Urothelium cell line (cell line): ENCODE measurements at regions not wholly inside any gene's neighbourhood (a gene's known extent, or its start where the extent isn't known, plus 50 kb on each side); places are given as distances from the start of the nearest gene placed in this dataset.
"Not testable (repeated sequence)": the region's sequence is repeated elsewhere in the genome, so short reads cannot be mapped to it uniquely, and the experiment has no call there.

Source experiments
- DNase-seq: peaks from one replicate; pipeline ENCODE4 v3.0.0; 2011; ENCODE audit warnings: low spot score, mixed read lengths
- FAIRE-seq: peaks from 2 replicates; lab custom pipeline; 2011; peaks lifted over from hg19 to GRCh38; lab: Jason Lieb, UNC

DNA sequence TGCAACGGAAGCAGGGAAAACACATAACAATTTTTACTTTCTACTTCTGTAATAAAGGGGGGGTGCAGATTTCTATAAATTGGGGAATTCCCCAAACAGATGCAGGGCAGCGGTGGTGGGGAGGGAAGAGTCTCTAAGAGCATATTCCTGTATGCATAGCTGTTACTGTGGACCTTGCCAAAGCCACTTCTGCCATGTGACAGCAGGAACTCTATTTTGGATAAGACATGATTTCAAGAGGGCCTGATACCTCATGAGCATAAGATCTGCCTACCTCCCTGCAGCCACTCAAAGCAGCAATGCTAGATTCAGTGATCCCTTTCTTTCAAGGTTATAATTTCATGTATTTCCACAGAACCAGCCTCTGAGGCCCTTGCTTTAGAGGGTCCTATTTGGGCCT, 86.2 kb upstream of the CNKSR3 start:
- FAIRE-seq: no peak
- DNase-seq: no peak

DNA sequence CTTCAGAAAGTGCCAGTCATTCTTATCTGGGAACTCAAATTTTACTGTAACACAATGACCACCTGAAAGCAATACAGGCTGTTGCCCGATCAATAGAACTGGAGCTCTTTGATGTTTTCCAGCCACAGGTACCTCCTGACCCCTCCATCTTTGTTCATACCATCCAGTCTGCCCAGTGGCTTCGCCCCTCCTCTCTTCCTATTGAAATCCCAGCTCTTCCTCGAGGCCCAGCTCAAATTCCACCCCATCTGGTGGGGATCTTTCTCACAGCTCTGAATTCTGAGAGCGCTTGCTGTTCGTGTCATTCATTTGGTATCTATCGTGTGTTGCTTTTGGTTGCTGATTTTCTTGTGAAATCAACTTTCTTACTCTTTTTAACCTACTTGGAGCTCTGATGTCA, 87.9 kb upstream of the CNKSR3 start:
- FAIRE-seq: no peak
- DNase-seq: no peak

DNA sequence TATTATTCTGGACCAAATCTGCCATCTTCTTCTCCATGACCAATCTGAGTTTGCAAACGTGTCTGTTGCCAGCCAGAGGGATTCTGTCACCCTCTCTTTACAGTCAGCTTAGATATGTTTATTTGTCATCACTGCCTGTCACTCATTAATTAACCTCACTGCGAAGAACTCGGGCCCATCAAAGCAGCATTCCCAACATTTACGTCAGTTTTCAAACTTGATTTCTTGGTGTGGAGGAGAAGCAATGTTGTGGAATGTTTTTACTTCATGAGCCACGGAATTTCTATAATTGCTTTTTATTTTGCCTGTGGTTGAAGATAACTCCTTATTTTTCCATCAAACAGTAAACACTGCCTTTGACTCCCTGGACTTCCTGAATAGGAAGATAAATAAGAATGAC, 91.8 kb upstream of the CNKSR3 start:
- DNase-seq: no peak
- FAIRE-seq: no peak

DNA sequence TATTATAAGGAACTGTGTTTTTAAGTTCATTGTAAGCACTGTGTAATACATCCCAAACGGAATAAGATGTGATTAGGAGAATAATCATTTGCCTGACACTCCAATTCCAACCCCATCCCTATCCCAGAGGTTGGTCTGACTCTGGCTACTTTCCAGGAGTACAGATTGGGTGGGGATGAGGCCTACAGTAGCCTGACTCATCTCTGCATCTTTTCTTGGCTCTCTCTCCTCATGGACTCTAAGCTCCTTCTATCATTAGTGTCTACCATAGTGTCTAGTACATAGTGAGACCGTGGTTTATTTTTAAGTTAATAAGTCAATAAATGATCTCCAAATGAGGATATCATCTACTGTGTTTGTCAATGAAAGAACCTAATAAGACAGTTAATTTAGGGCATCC, 92.2 kb upstream of the CNKSR3 start:
- FAIRE-seq: no peak
- no peak for DNase-seq

DNA sequence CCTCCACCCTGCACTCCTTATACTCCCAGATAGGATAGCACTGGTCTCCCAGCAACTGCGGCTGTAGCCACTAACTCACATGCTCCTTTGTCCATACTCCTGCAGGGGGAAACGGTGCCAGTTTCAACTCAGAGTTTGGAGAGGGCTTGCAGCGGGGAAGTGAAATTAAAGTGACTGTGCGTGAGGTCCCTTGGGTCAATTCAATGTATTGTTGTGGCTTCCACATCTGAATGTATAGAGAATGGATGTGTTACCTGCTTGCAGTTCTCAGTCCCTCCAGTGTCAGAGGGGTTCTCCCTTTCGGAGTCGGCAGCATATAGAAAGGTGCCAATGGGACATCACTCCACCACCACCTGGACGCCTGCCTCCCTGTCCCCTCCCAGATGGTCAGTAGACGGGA, 93.6 kb upstream of the CNKSR3 start:
- no peak for FAIRE-seq
- DNase-seq: no peak

DNA sequence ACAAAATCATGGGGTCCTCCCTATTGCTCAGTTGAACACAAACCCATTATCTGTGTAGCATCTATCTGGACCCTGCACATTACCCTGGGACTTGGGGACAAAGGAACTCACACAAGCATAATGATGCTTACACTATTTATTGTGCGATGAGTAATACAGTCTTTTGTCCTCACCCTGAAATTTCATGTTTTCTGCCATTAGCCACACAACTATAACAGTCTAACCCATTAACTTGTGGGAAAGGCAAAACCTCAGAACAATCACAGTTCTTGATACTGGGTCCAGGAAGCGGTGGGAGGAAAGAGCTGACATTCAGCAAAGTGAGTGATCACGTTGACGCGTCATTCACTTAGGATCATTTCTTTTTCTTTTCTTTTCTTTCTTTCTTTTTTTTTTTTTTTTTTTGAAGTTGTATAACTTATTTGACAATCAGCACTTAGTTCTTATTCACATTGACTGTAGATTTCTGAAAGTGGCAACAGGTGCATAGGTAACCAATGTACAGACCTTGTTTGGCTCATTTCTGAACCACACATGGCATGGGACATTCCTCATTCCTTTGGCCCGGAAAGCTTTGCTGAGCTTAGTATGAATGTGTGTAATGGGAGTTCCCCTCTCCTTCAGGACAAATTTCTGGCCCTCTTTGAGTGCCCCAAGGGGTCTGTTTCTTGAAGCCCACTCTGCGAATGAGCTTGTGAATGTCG, 94.8 kb upstream of the CNKSR3 start:
- FAIRE-seq (no peak), DNase-seq (no peak)

DNA sequence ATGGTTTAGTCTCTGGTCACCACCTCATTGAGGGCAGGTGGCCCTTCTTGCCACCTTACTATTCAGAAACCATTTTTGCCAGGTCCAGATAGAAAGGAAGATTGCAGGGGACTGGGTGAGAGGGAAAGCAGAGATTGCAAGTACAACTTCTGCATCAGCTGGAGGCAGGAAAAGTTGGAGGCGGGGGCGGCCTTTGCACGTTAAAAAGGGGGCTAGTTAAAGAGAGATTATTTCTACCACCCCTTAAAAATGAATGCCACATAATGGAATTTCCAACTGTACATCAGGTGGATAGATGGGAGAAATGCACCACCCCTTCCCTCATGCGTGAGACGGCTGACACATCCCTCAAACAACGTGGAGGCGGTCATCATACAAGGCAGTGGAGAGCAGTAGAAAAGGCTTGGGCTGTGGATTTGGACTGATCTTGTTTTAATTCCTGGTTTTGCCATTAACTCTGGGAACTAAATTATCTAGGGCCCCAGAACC, 95.4 kb upstream of the CNKSR3 start:
- no peak for FAIRE-seq
- no peak for DNase-seq

DNA sequence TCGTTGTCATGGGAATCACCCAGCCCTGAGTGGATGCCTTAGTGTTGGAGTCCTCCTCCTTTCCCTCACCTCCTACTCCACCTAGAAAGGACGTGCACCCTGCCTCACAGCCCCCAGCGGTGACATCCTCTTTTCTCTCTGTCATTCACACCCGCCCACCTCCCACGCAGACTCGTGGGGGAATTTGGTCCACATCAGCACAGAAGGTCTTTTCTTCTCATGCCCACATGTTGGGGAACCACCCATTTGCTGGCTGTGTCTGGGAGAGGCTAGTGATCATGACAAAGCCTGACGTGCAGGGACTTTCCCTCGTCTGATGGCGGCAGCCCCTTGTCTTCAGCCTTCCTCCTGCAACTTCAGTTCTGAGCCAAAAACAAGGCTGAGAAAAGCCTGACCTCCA, 96.0 kb upstream of the CNKSR3 start:
- no peak for DNase-seq
- no peak for FAIRE-seq

DNA sequence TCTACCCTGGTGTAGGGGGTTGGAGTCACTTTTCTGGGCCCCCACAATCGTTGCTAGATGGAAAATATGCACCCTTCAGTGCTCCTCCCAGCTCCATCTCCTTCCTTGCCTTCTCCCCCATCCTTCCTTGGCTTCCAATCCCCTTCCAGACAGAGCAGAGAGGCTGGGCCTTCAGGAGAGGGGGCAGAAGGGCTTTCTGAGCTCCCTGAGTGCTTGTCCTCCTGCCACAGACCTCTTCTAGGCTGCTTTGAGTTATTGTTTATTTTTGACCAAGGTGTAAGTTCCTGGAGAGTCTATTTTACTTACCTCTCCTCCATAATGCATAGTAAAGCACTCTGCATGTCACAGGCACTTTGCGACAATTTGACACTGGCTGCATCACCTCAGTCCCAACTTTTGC, 96.4 kb upstream of the CNKSR3 start:
- DNase-seq: no peak
- no peak for FAIRE-seq

DNA sequence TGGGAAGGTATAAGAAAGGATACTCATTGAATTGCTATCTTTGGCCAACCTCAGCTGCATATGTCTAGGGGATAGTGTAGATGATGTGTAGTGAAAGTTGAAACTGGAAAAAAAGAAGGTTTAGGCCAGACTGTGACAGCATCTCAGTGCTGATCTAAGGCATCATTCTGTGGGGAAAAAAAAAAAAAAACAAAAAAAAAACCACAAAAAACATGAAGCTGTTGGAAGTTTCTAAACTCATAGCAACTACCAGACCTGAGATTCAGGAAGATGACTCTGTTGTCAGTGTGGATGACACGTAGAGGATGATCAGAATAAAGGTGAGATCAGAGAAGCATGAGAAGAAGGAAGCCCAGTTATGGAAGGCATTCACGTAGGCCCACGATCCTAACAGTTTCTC, 100.8 kb upstream of the CNKSR3 start:
- FAIRE-seq: no peak

DNA sequence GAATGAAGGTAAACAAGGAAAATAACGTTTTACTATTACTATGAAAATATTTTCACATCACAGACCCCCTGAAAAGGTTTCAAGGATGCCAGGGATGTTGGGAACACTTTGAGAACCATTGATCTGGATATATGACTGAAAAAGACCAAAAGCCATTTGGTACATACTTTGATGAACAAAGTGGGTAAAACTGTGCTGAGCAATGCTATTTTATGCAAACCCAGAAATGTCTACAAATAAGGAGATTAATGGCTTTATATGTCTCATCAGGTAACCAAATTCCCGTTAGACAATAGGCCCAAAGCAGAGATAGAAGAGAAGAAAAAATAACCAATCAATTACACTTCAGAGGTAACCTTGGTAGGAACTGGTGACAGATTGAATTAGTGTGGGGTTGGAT, 101.4 kb upstream of the CNKSR3 start:
- DNase-seq: no peak
- no peak for FAIRE-seq

More for the DNA sequence above, 100.8 kb upstream of the CNKSR3 start:
- DNase-seq: no peak

DNA sequence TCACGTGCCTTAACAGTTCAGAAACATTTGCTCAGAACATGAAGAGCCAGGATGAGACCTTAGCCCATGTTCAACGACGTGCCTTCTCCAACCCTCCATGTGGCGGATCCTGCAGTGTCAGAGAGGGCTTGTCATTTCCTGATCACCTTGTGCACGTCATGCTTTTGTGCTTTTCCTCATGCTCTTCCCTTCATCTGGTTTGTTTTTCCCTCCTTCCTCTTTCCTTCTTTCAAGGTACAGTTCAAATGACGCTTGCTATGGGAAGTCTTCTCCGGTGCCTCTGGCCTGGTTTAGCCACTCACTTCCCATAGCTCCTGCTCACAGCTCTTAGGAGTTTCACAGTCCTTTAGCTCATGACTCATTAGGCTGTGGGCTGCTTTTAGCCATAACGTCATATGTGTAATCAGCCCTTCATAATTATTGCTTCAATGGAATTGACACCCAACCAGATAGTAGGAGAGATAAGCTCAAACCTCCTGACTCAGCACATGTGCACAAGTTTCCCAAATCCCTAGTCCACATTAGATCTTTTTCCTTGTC, 102.7 kb upstream of the CNKSR3 start:
- DNase-seq (peak; percentile 41), FAIRE-seq (no peak)

DNA sequence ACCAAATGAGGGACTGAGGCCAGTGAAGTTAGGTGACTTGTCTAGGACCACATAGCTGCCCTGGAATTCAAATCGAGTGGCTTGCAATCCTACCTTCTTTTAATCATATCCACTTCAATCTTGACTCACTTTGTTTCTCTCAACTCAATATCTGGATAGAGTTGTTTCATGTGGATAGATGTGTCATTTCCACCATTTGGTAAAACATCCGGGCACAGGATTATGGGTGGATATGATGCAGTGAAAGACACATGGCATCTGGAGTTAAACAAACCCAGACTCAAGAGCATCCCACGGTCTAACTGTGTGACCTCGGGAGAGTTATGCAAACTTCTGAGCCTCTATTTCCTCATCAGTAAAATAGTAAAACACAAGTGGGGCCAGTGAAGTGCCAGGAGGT, 103.6 kb upstream of the CNKSR3 start:
- FAIRE-seq: no peak
- DNase-seq: no peak

DNA sequence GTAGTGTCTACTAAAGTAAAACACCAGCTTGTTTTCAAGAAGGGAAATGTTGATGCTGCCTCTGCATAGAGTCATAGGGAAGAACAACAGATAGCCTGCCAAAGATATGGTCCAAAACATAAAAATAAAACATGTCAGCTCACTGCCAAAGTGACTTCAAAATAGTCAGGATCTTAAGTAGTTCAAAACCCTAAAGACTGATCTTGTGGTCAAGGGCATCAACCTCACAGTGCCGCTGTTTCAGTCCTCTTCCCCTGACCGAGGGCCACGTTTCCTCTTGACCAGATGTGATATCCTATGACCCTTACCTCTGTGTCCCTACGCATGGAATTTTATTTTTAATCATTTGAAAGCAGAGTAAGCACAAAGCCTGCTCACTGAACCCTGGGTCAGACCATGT, 104.2 kb upstream of the CNKSR3 start:
- DNase-seq (no peak), FAIRE-seq (no peak)

DNA sequence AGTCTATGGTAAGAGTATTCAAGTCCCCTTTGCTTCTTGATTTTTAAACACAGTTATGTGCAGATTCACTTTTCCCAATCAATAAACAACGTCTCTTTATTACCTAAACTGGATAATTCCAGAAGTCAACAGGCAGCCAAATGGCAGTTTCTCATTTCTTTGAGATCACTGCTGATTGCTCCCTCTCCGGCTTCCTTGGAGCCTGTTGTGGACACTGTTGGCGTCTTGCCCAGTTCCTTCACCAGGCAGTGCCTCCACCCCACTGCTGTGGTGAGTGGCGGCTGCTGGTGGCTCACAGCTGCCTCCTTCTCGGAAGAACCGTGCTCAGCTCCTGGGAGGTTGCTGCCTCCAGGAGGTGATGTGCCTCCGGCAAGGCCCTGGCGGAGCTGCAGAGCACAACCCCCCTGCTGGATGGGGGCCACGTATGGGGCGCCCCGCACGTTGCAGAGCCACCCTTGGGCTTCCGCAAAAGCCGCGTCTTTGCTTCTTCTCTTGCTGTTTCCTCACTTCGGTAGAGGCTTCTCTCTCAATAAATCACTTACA, 105.1 kb upstream of the CNKSR3 start:
- DNase-seq: peak; percentile 89

DNA sequence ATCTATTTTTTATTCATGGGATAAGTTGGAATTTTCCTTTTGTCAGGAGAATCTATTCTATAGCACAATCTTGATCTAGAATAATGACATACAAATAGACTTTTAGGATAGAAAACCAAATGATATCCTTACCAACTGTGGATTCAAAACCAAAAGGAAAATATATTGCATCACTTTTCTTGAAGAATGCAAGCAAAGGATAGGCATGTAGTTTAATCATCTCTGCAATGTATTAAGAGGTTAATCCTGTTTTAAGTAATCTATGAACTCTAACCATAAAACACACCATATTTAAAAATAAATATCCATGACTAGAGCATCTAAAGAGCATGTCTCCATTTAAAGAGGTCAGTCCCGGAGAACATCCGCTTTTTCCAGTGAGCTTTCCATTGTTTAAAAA, 106.7 kb upstream of the CNKSR3 start:
- no peak for FAIRE-seq
- no peak for DNase-seq

More for the DNA sequence above, 105.1 kb upstream of the CNKSR3 start:
- peak; percentile 77 for FAIRE-seq

DNA sequence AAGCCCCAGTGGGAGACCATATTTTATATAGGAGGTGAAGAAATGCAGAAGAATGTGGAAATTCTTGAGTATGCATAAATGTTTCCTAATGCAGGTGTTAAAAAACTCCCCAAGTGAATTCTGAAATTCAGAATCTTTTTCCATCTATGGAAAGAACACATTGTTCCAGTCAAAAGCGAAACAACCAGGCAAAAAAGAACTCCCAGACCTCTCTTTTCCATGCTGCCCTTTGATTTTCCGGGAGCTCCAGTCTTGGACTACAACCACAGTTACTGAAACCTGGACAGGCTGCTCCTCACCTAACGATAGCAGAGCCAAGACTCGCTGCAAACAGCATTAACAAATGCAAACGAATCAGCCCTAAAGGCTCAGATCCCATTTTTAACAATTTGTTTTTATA, 108.7 kb upstream of the CNKSR3 start:
- no peak for FAIRE-seq
- DNase-seq: no peak

DNA sequence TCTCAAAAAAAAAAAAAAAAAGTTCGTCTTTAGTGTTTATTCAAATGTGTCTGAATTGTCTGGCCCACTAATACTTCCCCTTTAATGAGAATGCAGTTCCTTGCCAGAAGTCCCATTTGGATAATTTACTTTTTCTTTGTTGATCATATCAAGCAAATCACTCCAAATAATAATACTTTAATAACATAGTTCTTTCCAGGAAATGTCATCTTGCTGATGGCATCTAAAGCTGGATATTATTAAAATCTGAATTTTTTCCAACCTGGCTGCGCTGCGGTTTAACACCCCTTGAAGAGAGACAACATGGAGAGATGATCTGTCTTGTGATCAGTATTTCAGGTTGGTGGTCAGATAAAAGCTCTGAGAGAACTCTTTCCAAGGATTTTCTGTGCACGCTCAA, 111.2 kb upstream of the CNKSR3 start:
- DNase-seq (no peak), FAIRE-seq (no peak)

DNA sequence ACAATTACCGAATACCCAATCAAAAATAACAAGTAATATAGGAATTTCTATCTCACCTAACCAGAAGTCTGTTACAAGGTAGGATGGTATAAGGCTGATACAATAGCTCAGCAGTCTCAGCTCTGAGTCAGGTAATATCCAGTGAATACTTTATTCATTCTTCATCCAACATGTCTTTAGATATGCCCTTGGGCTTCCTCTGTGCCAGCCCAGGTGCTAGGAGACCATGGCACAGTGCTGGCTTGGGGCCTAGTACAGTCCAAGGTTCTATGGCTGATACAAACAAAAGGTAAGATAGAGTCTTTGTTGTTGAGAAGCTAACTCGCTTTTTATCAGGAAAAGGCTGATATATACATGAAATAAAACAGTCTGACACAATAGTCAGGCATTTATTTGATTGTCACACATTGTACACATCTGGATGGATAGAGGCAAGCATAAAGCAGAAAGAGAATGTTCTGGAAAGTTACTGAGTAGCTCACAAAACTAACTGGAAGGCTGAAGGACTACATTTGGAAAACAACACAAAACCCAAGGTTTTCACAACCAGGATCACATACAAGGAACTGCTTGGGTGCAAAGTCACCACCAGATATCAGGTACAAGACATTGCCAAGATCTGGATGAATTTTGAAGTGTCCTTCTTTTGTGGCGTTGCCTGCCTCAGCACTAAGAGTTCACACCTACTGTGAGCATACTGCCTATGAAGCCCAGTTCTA, 110.4 kb upstream of the SCAF8 start:
- FAIRE-seq (no peak), DNase-seq (no peak)

DNA sequence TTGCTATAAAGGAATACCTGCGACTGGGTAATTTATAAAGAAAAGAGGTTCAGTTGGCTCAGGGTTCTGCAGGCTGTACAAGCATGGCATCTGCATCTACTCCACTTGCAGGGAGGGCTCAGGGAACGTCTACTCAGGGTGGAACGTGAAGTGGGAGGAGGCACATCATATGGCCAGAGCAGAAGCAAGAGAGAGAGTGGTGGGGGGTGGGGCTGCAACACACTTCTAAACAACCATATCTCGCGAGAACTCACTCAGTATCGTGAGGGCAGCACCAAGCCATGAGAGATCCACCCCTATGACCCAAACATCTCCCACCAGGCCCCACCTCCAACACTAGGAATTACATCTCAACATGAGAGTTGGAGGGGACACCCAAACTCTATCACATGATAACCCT, 109.8 kb upstream of the SCAF8 start:
- FAIRE-seq (no peak), DNase-seq (no peak)

DNA sequence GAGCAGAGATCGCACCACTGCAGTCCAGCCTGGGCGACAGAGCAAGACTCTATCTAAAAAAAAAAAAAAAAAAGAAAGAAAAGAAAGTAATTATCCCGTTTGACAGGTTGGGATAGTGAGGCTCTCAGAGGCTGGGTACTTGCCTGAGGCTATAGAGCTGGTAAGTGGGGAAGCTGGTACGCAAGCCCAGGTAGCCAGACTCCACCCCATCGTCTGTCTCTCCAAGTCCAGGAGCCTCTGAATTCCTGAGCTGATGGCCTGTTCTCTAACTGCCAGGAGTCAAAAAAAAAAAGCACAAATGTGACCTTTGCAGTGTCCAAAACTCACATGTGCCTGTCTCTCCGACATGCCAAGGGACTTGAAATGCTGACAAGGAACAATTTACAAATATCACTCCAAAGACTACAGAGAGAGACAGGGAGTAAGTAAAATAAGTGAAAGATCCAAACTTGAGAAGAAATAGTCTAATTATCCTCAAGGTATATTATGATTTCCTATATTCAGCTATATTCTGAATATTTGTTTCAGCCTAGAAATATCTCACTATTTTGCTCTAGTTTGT, 109.1 kb upstream of the SCAF8 start:
- no peak for DNase-seq
- FAIRE-seq: no peak

DNA sequence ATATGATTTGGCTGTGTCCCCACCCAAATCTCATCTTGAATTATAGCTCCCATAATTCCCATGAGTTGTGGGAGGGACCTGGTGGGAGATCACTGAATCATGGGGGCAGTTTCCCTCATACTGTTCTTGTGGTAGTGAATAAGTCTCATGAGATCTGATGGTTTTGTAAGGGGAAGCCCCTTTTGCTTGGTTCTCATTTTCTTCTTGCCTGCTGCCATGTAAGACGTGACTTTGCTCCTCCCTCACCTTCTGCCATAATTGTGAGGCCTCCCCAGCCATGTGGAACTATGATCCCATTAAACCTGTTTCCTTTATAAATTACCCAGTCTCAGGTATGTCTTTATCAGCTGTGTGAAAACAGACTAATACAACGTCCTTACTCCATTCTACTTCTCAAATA, 108.5 kb upstream of the SCAF8 start:
- DNase-seq, FAIRE-seq: not testable (repeated sequence)
